ENCODE measurements at regions not wholly inside any gene's neighbourhood (a gene's known extent, or its start where the extent isn't known, plus 50 kb on each side); places are given as distances from the start of the nearest gene placed in this dataset.

DNA sequence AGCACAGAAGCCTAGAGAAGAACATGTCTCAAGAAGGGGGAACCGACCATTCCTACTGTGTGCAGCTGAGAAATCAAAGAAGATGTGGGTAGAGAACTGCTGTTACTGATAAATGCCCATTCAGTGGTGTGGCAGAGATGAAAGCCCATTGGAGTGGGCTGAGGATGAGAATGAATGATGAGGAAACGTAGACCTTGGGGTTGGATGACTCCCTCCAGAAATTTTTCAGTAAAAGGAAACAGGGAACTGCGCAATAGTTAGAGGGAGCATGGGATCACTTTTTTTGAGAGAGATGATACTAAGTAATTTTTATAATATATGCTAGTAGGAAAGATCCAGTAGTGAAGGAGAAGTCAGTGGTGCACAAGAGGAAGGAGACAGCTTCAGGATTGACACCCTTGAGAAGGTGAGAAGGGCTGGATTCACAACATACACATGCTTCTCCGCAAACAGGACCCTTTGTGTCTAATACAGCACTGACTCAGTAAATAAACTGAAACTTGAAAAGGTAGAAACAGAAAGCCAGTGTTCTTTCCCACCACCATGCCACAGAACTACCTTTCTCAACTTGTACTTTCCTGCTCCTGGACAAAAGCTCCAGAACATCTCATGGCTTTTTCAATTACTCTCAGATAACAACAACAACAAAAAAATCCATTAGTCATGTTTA, 104.7 kb upstream of the IL6 start:
- TF ChIP-seq CTCF (IDR thresholded peaks at IDR 0.05): no peak
- TF ChIP-seq POLR2A (IDR thresholded peaks at IDR 0.05): no peak
- TF ChIP-seq EP300 (IDR thresholded peaks at IDR 0.05): no peak

Data from ovary (tissue), 3 donors.